ENCODE measurements at regions not wholly inside any gene's neighbourhood (a gene's known extent, or its start where the extent isn't known, plus 50 kb on each side); places are given as distances from the start of the nearest gene placed in this dataset.

DNA sequence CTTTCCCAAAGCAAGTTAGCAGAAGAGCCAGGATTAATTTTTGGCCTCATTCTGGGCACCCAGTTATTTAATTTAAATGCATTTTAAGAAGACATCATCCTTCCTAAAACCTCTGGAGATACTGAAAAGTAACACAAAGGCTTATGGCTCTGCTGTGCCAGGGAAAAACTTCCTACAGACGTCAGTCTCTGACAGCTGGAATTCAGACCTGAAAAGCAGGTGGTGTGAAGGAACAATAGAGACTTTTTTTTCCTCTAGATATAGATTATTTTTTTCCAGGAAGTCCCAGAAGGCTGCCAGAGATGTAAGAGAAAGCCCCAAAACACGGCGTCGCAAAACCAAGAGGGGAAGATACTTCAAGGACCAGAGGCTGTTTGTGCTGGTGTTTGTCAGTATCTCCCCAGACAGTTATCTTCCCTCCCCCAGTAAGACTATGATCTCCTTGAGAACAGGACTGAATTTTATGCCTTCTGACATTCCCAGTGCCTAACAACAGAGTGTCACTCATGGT is 88.7 kb upstream of the RASEF start:
- BruUV-seq (replicated peaks) = no TSS peak
- intact Hi-C loops (cut with micrococcal nuclease; ENCODE audit: unreplicated experiment) = no loop called here

DNA sequence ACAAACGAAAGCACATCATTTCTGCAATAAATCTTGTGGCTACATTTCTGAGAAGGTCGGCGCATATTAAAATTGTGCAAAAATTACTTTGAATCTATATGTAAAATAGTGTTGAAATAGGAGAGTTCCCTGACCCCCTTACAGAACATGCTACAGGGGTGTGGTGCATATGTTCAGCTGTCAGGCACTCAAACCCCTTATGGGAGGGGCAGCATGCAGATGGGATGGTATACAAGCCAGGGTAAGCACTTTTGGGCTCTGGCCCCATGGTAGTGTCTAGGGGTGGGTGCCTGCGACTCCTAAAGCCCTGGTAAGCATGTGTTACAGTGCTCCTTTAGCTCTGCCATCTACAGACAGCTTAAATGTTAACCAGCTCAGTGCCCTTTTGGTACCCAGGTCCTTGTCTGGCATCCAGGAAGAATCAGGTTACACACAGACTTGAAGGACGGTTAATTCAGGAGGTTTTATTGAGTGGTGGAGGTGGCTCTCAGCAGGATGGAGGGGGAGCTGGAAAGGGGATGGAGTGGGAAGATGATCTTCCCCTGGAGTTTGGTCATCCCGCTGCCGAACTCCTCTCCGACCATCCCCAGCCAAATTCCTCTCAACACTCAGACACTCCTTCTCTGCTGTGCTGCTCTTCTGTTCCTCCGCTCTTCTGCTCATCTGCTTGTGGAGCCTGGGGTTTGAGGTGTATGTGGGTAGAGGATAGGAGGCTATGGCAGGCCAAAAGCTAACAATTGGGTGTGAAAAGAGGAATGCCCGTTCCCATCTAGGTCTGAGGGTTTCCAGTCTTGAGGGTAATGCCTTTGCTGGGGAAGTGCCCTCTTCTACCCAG is 84.6 kb upstream of the RASEF start:
- CTCF ChIA-PET = no interaction called here
- no peak overlapping the region for H3K4me3 ChIP-seq (ENCODE audit: low read depth, low read length)

More for the DNA sequence above, 88.7 kb upstream of the RASEF start:
- H3K27me3 Mint-ChIP-seq (ENCODE audit: insufficient read depth, unreplicated experiment) = peaks cover 8% of the 10 kb centered on the region
- H3K9me3 Mint-ChIP-seq (ENCODE audit: unreplicated experiment) = no peaks in the 10 kb centered on the region
- H3K4me1 ChIP-seq = no peaks in the 10 kb centered on the region
- CTCF ChIA-PET = no interaction called here
- TF ChIP-seq CTCF (IDR thresholded peaks at IDR 0.05; ENCODE audit: insufficient read depth in 1 of 2, low read depth in 1 of 2, low read length in 1 of 2, severe bottlenecking in 1 of 2, unreplicated experiment in 1 of 2) = no peak
- H3K36me3 ChIP-seq (ENCODE audit: control insufficient read depth, insufficient read depth, low read length) = no peaks in the 10 kb centered on the region
- no peak for DNase-seq
- H3K4me3 Mint-ChIP-seq (ENCODE audit: unreplicated experiment) = no peak overlapping the region
- POLR2A ChIA-PET = no interaction called here
- no peaks in the 10 kb centered on the region for H3K27me3 ChIP-seq (replicated peaks; ENCODE audit: control insufficient read depth, insufficient read depth, low read length)
- no peak overlapping the region for H3K27ac Mint-ChIP-seq (ENCODE audit: unreplicated experiment)
- H3K9me3 ChIP-seq = no peaks in the 10 kb centered on the region
- no peaks in the 10 kb centered on the region for H3K36me3 Mint-ChIP-seq (ENCODE audit: insufficient read depth, unreplicated experiment)
- H3K4me3 ChIP-seq (ENCODE audit: low read depth, low read length) = no peak overlapping the region
- no peaks in the 10 kb centered on the region for H3K4me1 Mint-ChIP-seq (ENCODE audit: low read depth, unreplicated experiment)

GRCh38 chr9:83146325-83146724 is 83.4 kb upstream of the RASEF start:
- H3K4me3 ChIP-seq (ENCODE audit: low read depth, low read length) = no peak overlapping the region
- no peaks in the 10 kb centered on the region for H3K27me3 ChIP-seq (replicated peaks; ENCODE audit: control insufficient read depth, insufficient read depth, low read length)
- TF ChIP-seq CTCF (IDR thresholded peaks at IDR 0.05; ENCODE audit: insufficient read depth in 1 of 2, low read depth in 1 of 2, low read length in 1 of 2, severe bottlenecking in 1 of 2, unreplicated experiment in 1 of 2) = no peak
- no TSS peak for BruUV-seq (replicated peaks)
- H3K27me3 Mint-ChIP-seq (ENCODE audit: insufficient read depth, unreplicated experiment) = peaks cover 2% of the 10 kb centered on the region
- ChIA-PET CTCF (no interaction called here), POLR2A (no interaction called here)
- no peak for DNase-seq
- H3K4me1 ChIP-seq = no peaks in the 10 kb centered on the region
- no peaks in the 10 kb centered on the region for H3K9me3 ChIP-seq
- H3K4me3 Mint-ChIP-seq (ENCODE audit: unreplicated experiment) = no peak overlapping the region
- intact Hi-C loops (cut with micrococcal nuclease; ENCODE audit: unreplicated experiment) = no loop called here
- no peaks in the 10 kb centered on the region for H3K36me3 Mint-ChIP-seq (ENCODE audit: insufficient read depth, unreplicated experiment)
- H3K36me3 ChIP-seq (ENCODE audit: control insufficient read depth, insufficient read depth, low read length) = no peaks in the 10 kb centered on the region
- no peaks in the 10 kb centered on the region for H3K4me1 Mint-ChIP-seq (ENCODE audit: low read depth, unreplicated experiment)
- no peaks in the 10 kb centered on the region for H3K9me3 Mint-ChIP-seq (ENCODE audit: unreplicated experiment)
- H3K27ac Mint-ChIP-seq (ENCODE audit: unreplicated experiment) = no peak overlapping the region

More for the DNA sequence above, 84.6 kb upstream of the RASEF start:
- H3K36me3 ChIP-seq (ENCODE audit: control insufficient read depth, insufficient read depth, low read length) = no peaks in the 10 kb centered on the region
- Mint-ChIP-seq H3K4me3 (ENCODE audit: unreplicated experiment) (no peak overlapping the region), H3K27ac (ENCODE audit: unreplicated experiment) (no peak overlapping the region), H3K4me1 (ENCODE audit: low read depth, unreplicated experiment) (no peaks in the 10 kb centered on the region), H3K9me3 (ENCODE audit: unreplicated experiment) (no peaks in the 10 kb centered on the region), H3K27me3 (ENCODE audit: insufficient read depth, unreplicated experiment) (peaks cover 2% of the 10 kb centered on the region), H3K36me3 (ENCODE audit: insufficient read depth, unreplicated experiment) (no peaks in the 10 kb centered on the region)
- intact Hi-C loops (cut with micrococcal nuclease; ENCODE audit: unreplicated experiment) = no loop called here
- no peaks in the 10 kb centered on the region for H3K27me3 ChIP-seq (replicated peaks; ENCODE audit: control insufficient read depth, insufficient read depth, low read length)
- no TSS peak for BruUV-seq (replicated peaks)
- H3K4me1 ChIP-seq = no peaks in the 10 kb centered on the region
- DNase-seq = no peak
- TF ChIP-seq CTCF (IDR thresholded peaks at IDR 0.05; ENCODE audit: insufficient read depth in 1 of 2, low read depth in 1 of 2, low read length in 1 of 2, severe bottlenecking in 1 of 2, unreplicated experiment in 1 of 2) = no peak
- POLR2A ChIA-PET = no interaction called here
- H3K9me3 ChIP-seq = no peaks in the 10 kb centered on the region
